Panc1 (cell line): ENCODE measurements at regions not wholly inside any gene's neighbourhood (a gene's known extent, or its start where the extent isn't known, plus 50 kb on each side); places are given as distances from the start of the nearest gene placed in this dataset.

Experiments
- SIN3A ChIP-seq: IDR thresholded peaks from 2 replicates; pipeline ENCODE4 v1.6.1; 2012; ENCODE audit warnings: low read depth, mild to moderate bottlenecking, low read length, moderate library complexity, borderline replicate concordance; ENCODE audit not compliant: insufficient read depth
- TF ChIP-seq, protein P1 (sequence below): fragments of 450-650 bp; IDR thresholded peaks from 2 replicates; pipeline ENCODE4 v1.5.1; 2017; ENCODE audit warnings: mild to moderate bottlenecking

DNA sequence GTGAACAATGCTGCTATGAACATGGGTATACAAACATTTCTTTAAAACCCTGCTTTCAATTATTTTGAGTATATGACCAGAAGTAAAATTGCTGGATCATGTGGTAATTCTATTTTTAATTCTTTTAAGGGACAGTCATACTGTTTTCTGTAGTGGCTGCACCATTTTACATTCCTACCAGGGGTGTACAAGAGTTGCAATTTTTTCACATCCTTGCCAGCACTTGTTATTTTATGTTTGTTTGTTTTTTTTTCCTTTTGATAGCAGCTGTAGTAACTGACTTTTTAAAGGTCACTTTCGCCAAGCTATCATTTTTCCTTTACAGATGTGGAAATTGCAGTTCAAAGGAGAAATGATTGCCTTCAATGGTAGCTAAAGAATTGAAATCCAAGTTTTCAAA is 99.5 kb downstream of the GPR85 start:
- TF ChIP-seq, protein P1, sequence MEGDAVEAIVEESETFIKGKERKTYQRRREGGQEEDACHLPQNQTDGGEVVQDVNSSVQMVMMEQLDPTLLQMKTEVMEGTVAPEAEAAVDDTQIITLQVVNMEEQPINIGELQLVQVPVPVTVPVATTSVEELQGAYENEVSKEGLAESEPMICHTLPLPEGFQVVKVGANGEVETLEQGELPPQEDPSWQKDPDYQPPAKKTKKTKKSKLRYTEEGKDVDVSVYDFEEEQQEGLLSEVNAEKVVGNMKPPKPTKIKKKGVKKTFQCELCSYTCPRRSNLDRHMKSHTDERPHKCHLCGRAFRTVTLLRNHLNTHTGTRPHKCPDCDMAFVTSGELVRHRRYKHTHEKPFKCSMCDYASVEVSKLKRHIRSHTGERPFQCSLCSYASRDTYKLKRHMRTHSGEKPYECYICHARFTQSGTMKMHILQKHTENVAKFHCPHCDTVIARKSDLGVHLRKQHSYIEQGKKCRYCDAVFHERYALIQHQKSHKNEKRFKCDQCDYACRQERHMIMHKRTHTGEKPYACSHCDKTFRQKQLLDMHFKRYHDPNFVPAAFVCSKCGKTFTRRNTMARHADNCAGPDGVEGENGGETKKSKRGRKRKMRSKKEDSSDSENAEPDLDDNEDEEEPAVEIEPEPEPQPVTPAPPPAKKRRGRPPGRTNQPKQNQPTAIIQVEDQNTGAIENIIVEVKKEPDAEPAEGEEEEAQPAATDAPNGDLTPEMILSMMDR: no peak
- no peak for TF ChIP-seq SIN3A
